ENCODE measurements at regions not wholly inside any gene's neighbourhood (a gene's known extent, or its start where the extent isn't known, plus 50 kb on each side); places are given as distances from the start of the nearest gene placed in this dataset.

DNA sequence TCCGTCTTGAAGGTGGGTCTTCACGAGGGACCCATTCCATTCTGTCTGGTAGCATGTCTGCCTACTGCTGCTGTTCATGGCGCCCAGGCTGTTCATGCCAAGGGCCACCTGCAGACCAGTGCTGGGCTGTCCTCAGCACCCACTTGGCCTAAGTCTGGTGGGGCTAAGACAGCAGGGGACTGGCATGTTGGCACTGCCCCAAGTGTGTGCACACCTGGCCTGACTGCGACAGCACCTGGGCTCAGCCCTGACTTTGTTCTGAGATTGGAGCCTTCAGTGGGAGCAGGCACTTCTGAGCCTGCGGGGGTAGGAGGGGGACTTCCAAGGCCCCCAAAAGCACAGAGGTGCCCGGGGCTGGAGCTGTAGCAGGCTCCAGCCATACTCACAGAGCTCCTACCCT lies 250.8 kb upstream of the EDNRB start:
- no peak for DNase-seq (ENCODE audit: low read depth)
- TF ChIP-seq, protein P1, sequence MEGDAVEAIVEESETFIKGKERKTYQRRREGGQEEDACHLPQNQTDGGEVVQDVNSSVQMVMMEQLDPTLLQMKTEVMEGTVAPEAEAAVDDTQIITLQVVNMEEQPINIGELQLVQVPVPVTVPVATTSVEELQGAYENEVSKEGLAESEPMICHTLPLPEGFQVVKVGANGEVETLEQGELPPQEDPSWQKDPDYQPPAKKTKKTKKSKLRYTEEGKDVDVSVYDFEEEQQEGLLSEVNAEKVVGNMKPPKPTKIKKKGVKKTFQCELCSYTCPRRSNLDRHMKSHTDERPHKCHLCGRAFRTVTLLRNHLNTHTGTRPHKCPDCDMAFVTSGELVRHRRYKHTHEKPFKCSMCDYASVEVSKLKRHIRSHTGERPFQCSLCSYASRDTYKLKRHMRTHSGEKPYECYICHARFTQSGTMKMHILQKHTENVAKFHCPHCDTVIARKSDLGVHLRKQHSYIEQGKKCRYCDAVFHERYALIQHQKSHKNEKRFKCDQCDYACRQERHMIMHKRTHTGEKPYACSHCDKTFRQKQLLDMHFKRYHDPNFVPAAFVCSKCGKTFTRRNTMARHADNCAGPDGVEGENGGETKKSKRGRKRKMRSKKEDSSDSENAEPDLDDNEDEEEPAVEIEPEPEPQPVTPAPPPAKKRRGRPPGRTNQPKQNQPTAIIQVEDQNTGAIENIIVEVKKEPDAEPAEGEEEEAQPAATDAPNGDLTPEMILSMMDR (conservative IDR thresholded peaks at IDR 0.05; ENCODE audit: low read depth, low read length), result no peak
- no peak overlapping the region for H3K4me3 ChIP-seq (ENCODE audit: low read depth, low read length)

DNA sequence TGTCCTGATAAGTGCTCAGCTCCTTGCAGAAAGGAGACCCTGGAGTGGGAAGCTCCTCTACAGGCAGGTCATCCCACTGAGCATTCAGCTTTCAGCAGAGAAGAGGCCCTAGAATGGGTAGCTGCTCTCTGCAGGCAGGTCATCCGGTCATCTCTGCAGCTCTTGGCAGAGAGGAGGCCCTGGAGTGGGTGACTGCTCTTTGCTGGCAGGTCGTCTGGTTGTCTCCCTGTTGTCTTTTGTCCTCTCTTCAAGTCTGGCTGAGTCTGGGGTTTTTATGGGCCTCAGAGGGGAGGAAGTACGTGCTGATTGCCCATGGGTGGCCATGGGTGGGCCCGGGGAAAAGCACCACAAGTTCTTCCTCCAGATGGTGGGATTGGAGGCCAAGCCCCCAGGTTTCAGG lies 250.3 kb upstream of the EDNRB start:
- no peak overlapping the region for H3K4me3 ChIP-seq (ENCODE audit: low read depth, low read length)
- no peak for DNase-seq (ENCODE audit: low read depth)
- TF ChIP-seq, protein P1 (conservative IDR thresholded peaks at IDR 0.05; ENCODE audit: low read depth, low read length), result no peak

DNA sequence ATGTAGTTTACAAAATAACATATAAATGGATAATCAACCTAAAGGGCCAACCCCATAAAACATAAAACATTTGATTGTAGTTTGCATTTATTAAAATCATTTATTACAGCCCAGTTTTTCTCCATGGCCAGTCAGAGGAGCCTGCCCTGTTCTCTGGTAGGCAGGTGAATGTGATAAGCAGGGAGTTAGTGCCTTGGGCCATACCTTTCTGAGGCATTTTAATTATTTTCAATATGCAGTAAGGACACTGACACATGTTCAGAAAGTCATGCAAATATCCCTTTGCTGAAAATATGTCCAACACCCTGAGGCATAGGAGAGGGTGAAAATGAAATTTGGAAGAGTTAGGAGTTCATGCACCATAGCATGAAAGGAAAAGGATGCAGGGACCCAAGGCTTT lies 242.6 kb upstream of the EDNRB start:
- TF ChIP-seq, protein P1 (conservative IDR thresholded peaks at IDR 0.05; ENCODE audit: low read depth, low read length), result no peak
- DNase-seq (ENCODE audit: low read depth), result no peak
- H3K4me3 ChIP-seq (ENCODE audit: low read depth, low read length), result no peak overlapping the region

DNA sequence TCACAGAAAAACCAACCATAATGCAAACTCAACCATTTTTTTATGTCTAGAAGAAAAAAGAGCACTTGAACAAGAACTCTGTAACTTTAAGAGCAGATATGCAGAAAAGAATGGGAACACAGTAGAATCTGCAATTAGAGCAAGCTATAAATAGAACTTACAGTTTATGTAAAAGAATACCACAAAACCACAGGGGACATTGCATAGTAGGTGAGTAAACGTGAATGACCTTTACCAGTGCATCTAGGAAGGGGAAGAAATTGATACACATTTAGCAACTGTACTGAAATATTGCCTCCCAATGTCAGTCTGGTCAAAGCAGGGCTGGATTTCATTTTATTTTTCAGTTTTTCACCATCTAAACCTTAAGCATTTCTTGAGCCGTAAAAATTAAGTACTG lies 242.2 kb upstream of the EDNRB start:
- H3K4me3 ChIP-seq (ENCODE audit: low read depth, low read length), result no peak overlapping the region
- TF ChIP-seq, protein P1 (conservative IDR thresholded peaks at IDR 0.05; ENCODE audit: low read depth, low read length), result no peak
- no peak for DNase-seq (ENCODE audit: low read depth)

DNA sequence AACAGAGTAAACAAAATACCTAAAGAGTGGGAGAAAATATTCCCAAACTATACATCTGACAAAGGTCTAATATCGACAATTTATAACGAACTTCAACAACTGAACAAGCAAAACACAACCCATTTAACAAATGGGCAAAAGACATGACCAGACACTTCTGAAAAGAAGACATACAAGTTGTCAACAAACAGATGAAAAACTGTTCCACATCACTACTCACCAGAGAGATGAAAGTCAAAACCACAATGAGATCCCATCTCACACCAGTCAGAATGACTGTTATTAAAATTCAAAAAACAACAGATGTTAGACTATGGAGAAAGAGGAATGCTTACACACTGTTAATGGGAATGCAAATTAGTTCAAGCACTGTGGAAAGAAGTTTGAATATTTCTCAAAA lies 233.8 kb upstream of the EDNRB start:
- TF ChIP-seq, protein P1 (conservative IDR thresholded peaks at IDR 0.05; ENCODE audit: low read depth, low read length), result no peak
- H3K4me3 ChIP-seq (ENCODE audit: low read depth, low read length), result no peak overlapping the region
- no peak for DNase-seq (ENCODE audit: low read depth)

DNA sequence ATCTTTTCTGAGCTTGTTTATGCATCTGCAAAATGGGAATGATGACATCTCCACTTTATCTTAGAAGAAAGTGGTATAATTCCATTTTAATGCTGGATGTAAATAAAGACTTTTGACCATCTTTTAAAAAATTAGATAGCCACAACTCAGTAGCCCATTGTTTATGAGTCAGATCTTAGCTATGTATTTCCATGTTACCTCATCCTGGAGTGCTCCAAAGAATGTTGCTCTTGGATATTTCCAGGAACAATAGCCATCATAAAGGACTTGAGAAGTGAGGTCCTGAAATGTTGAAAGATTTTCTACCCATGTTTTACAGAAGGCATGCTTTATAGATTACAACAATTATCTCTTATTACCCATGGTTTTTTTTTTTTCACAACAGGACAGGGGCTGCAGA lies 229.3 kb upstream of the EDNRB start:
- no peak overlapping the region for H3K4me3 ChIP-seq (ENCODE audit: low read depth, low read length)
- TF ChIP-seq, protein P1 (conservative IDR thresholded peaks at IDR 0.05; ENCODE audit: low read depth, low read length), result no peak
- peak; percentile 68 for DNase-seq (ENCODE audit: low read depth)

DNA sequence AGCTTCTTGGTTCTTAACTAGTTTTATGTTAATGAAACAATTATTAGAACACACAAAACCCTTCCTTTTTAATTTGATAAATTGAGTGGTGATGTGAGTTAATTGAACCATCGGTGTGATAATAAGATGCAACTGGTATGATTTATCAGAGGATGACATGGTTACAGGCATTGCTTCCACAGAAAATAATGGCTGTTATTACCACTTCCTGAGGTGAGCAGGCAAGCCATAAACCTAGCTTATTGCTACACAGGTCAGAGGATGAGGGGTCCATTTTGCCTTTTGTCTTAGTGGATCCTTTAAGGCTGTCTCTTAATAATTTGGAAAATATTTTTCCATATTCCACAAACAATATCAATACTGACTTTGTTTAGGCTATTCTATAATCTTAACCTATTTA lies 226.6 kb upstream of the EDNRB start:
- H3K4me3 ChIP-seq (ENCODE audit: low read depth, low read length), result no peak overlapping the region
- TF ChIP-seq, protein P1 (conservative IDR thresholded peaks at IDR 0.05; ENCODE audit: low read depth, low read length), result no peak
- DNase-seq (ENCODE audit: low read depth), result no peak
